ENCODE measurements at regions not wholly inside any gene's neighbourhood (a gene's known extent, or its start where the extent isn't known, plus 50 kb on each side); places are given as distances from the start of the nearest gene placed in this dataset.

- no peak overlapping the region for H3K27ac ChIP-seq
- H3K9me3 ChIP-seq = no peaks in the 10 kb centered on the region
- no peak for DNase-seq (ENCODE audit: low spot score in 2 of 2)
- H3K27me3 ChIP-seq = no peaks in the 10 kb centered on the region
- intact Hi-C loops (cut with DNase I; ENCODE audit: low total_unique reads) = no loop called here
- H3K4me1 ChIP-seq = no peaks in the 10 kb centered on the region
- TF ChIP-seq POLR2A (IDR thresholded peaks at IDR 0.05) (no peak), POLR2AphosphoS5 (IDR thresholded peaks at IDR 0.05) (no peak), CTCF (IDR thresholded peaks at IDR 0.05) (no peak)
- no peaks in the 10 kb centered on the region for H3K36me3 ChIP-seq
- no peak overlapping the region for H3K4me3 ChIP-seq
Observed at GRCh38 chr2:181760521-181760920, 80.2 kb upstream of the NEUROD1 start.

- no peak for DNase-seq (ENCODE audit: low spot score in 2 of 2)
- H3K4me1 ChIP-seq = no peaks in the 10 kb centered on the region
- no peak overlapping the region for H3K4me3 ChIP-seq
- no peaks in the 10 kb centered on the region for H3K27me3 ChIP-seq
- TF ChIP-seq POLR2AphosphoS5 (IDR thresholded peaks at IDR 0.05) (no peak), POLR2A (IDR thresholded peaks at IDR 0.05) (no peak), CTCF (IDR thresholded peaks at IDR 0.05) (no peak)
- intact Hi-C loops (cut with DNase I; ENCODE audit: low total_unique reads) = no loop called here
- no peaks in the 10 kb centered on the region for H3K9me3 ChIP-seq
- no peaks in the 10 kb centered on the region for H3K36me3 ChIP-seq
- no peak overlapping the region for H3K27ac ChIP-seq
Observed at GRCh38 chr2:181761175-181761574, 80.9 kb upstream of the NEUROD1 start.

- H3K4me3 ChIP-seq = no peak overlapping the region
- no peaks in the 10 kb centered on the region for H3K36me3 ChIP-seq
- no peaks in the 10 kb centered on the region for H3K4me1 ChIP-seq
- H3K9me3 ChIP-seq = no peaks in the 10 kb centered on the region
- H3K27ac ChIP-seq = no peak overlapping the region
- no peak for TF ChIP-seq POLR2AphosphoS5 (IDR thresholded peaks at IDR 0.05)
- no peak for TF ChIP-seq POLR2A (IDR thresholded peaks at IDR 0.05)
- no peak for TF ChIP-seq CTCF (IDR thresholded peaks at IDR 0.05)
- intact Hi-C loops (cut with DNase I; ENCODE audit: low total_unique reads) = no loop called here
- no peak for DNase-seq (ENCODE audit: low spot score in 2 of 2)
- no peaks in the 10 kb centered on the region for H3K27me3 ChIP-seq
Observed at GRCh38 chr2:181762000-181762399, 81.7 kb upstream of the NEUROD1 start.

- DNase-seq (ENCODE audit: low spot score in 2 of 2) = no peak
- Histone ChIP-seq H3K4me1 (no peaks in the 10 kb centered on the region), H3K9me3 (no peaks in the 10 kb centered on the region), H3K4me3 (no peak overlapping the region), H3K27me3 (no peaks in the 10 kb centered on the region), H3K36me3 (no peaks in the 10 kb centered on the region), H3K27ac (no peak overlapping the region)
- intact Hi-C loops (cut with DNase I; ENCODE audit: low total_unique reads) = no loop called here
- TF ChIP-seq POLR2AphosphoS5 (IDR thresholded peaks at IDR 0.05) = no peak
- no peak for TF ChIP-seq CTCF (IDR thresholded peaks at IDR 0.05)
- no peak for TF ChIP-seq POLR2A (IDR thresholded peaks at IDR 0.05)
Observed at GRCh38 chr2:181762848-181763247, 82.5 kb upstream of the NEUROD1 start.

GRCh38 chr2:181763423-181763822 is 83.1 kb upstream of the NEUROD1 start:
- TF ChIP-seq POLR2A (IDR thresholded peaks at IDR 0.05) = no peak
- no peak for TF ChIP-seq POLR2AphosphoS5 (IDR thresholded peaks at IDR 0.05)
- no peak for TF ChIP-seq CTCF (IDR thresholded peaks at IDR 0.05)
- Histone ChIP-seq H3K4me3 (no peak overlapping the region), H3K36me3 (no peaks in the 10 kb centered on the region), H3K9me3 (no peaks in the 10 kb centered on the region), H3K27me3 (no peaks in the 10 kb centered on the region), H3K27ac (no peak overlapping the region), H3K4me1 (no peaks in the 10 kb centered on the region)
- no peak for DNase-seq (ENCODE audit: low spot score in 2 of 2)
- intact Hi-C loops (cut with DNase I; ENCODE audit: low total_unique reads) = no loop called here
